ENCODE measurements at regions not wholly inside any gene's neighbourhood (a gene's known extent, or its start where the extent isn't known, plus 50 kb on each side); places are given as distances from the start of the nearest gene placed in this dataset.

DNA sequence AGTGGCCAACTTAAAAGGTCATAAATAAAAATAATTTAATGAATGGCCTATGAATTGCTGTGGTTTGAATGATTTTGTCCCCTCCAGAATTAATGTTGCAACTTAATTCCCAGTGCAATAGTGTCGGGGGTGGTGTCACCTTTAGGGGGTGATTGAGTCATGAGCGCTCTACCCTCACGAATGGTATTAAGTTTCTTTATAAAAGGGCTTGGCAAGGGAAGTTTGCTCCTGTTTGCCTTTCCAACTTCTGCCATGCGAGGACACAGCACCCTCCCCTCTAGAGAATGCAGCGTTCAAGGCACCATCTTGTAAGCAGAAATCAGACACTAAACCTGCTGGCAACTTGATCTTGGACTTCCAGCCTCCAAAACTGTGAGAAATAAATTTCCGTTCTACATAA is 253.3 kb downstream of the ATXN7L3B start:
- RAD21 ChIA-PET (ENCODE audit: unreplicated experiment) = no interaction called here
- WGBS (ENCODE audit: insufficient coverage, insufficient replicate concordance, low lambda C conversion rate, missing lambda C conversion rate) = 36% methylated on average over 6 of the region's 6 CpGs
- in situ Hi-C loops (cut with MboI) (no loop called here), intact Hi-C loops (cut with micrococcal nuclease; ENCODE audit: unreplicated experiment) (no loop called here)
- no peaks in the 10 kb centered on the region for H3K79me2 ChIP-seq (ENCODE audit: control insufficient read depth, insufficient read depth, low read length)
- no peak overlapping the region for H3K9ac ChIP-seq (ENCODE audit: control insufficient read depth, insufficient read depth, low read length)
- no peak overlapping the region for H3K4me2 ChIP-seq (ENCODE audit: control insufficient read depth, insufficient read depth)
- H3K4me3 ChIP-seq = no peak overlapping the region
- H4K20me1 ChIP-seq (ENCODE audit: control insufficient read depth, insufficient read depth) = no peaks in the 10 kb centered on the region
- no peaks in the 10 kb centered on the region for H3K36me3 ChIP-seq (ENCODE audit: control insufficient read depth in 2 of 2, insufficient read depth in 2 of 2, low read length in 1 of 2)
- ATAC-seq (no peak), FAIRE-seq (no peak), DNase-seq (ENCODE audit: low read depth, low spot score) (no peak)
- H3K9me3 ChIP-seq (replicated peaks; ENCODE audit: control insufficient read depth, insufficient read depth, low read length) = no peaks in the 10 kb centered on the region
- no peaks in the 10 kb centered on the region for H3K27me3 ChIP-seq (replicated peaks in 1 of 2; ENCODE audit: control insufficient read depth in 2 of 2, insufficient read depth in 2 of 2, low read length in 1 of 2)
- SMC1A ChIA-PET (ENCODE audit: uncharacterized antibody, unreplicated experiment) = no interaction called here
- CTCF ChIA-PET = no interaction called here
- POLR2A ChIA-PET = no interaction called here
- no peak overlapping the region for H2AFZ ChIP-seq (ENCODE audit: control insufficient read depth, low read depth, low read length)
- no peak for TF ChIP-seq EZH2 (IDR thresholded peaks at IDR 0.05; ENCODE audit: borderline replicate concordance, control insufficient read depth, low read depth, low read length)
- TF ChIP-seq NR2F1 (conservative IDR thresholded peaks at IDR 0.05) = no peak
- no peak for TF ChIP-seq NBN (IDR thresholded peaks at IDR 0.05)
- no peak for TF ChIP-seq SREBF2 (IDR thresholded peaks at IDR 0.05; ENCODE audit: low read length)
- TF ChIP-seq, protein P1, sequence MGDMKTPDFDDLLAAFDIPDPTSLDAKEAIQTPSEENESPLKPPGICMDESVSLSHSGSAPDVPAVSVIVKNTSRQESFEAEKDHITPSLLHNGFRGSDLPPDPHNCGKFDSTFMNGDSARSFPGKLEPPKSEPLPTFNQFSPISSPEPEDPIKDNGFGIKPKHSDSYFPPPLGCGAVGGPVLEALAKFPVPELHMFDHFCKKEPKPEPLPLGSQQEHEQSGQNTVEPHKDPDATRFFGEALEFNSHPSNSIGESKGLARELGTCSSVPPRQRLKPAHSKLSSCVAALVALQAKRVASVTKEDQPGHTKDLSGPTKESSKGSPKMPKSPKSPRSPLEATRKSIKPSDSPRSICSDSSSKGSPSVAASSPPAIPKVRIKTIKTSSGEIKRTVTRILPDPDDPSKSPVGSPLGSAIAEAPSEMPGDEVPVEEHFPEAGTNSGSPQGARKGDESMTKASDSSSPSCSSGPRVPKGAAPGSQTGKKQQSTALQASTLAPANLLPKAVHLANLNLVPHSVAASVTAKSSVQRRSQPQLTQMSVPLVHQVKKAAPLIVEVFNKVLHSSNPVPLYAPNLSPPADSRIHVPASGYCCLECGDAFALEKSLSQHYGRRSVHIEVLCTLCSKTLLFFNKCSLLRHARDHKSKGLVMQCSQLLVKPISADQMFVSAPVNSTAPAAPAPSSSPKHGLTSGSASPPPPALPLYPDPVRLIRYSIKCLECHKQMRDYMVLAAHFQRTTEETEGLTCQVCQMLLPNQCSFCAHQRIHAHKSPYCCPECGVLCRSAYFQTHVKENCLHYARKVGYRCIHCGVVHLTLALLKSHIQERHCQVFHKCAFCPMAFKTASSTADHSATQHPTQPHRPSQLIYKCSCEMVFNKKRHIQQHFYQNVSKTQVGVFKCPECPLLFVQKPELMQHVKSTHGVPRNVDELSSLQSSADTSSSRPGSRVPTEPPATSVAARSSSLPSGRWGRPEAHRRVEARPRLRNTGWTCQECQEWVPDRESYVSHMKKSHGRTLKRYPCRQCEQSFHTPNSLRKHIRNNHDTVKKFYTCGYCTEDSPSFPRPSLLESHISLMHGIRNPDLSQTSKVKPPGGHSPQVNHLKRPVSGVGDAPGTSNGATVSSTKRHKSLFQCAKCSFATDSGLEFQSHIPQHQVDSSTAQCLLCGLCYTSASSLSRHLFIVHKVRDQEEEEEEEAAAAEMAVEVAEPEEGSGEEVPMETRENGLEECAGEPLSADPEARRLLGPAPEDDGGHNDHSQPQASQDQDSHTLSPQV (IDR thresholded peaks at IDR 0.05) = no peak
- TF ChIP-seq, protein P2, sequence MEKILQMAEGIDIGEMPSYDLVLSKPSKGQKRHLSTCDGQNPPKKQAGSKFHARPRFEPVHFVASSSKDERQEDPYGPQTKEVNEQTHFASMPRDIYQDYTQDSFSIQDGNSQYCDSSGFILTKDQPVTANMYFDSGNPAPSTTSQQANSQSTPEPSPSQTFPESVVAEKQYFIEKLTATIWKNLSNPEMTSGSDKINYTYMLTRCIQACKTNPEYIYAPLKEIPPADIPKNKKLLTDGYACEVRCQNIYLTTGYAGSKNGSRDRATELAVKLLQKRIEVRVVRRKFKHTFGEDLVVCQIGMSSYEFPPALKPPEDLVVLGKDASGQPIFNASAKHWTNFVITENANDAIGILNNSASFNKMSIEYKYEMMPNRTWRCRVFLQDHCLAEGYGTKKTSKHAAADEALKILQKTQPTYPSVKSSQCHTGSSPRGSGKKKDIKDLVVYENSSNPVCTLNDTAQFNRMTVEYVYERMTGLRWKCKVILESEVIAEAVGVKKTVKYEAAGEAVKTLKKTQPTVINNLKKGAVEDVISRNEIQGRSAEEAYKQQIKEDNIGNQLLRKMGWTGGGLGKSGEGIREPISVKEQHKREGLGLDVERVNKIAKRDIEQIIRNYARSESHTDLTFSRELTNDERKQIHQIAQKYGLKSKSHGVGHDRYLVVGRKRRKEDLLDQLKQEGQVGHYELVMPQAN (conservative IDR thresholded peaks at IDR 0.05) = no peak
- TF ChIP-seq, protein P3, sequence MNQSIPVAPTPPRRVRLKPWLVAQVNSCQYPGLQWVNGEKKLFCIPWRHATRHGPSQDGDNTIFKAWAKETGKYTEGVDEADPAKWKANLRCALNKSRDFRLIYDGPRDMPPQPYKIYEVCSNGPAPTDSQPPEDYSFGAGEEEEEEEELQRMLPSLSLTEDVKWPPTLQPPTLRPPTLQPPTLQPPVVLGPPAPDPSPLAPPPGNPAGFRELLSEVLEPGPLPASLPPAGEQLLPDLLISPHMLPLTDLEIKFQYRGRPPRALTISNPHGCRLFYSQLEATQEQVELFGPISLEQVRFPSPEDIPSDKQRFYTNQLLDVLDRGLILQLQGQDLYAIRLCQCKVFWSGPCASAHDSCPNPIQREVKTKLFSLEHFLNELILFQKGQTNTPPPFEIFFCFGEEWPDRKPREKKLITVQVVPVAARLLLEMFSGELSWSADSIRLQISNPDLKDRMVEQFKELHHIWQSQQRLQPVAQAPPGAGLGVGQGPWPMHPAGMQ (IDR thresholded peaks at IDR 0.05; ENCODE audit: borderline replicate concordance) = no peak
- TF ChIP-seq, protein P4, sequence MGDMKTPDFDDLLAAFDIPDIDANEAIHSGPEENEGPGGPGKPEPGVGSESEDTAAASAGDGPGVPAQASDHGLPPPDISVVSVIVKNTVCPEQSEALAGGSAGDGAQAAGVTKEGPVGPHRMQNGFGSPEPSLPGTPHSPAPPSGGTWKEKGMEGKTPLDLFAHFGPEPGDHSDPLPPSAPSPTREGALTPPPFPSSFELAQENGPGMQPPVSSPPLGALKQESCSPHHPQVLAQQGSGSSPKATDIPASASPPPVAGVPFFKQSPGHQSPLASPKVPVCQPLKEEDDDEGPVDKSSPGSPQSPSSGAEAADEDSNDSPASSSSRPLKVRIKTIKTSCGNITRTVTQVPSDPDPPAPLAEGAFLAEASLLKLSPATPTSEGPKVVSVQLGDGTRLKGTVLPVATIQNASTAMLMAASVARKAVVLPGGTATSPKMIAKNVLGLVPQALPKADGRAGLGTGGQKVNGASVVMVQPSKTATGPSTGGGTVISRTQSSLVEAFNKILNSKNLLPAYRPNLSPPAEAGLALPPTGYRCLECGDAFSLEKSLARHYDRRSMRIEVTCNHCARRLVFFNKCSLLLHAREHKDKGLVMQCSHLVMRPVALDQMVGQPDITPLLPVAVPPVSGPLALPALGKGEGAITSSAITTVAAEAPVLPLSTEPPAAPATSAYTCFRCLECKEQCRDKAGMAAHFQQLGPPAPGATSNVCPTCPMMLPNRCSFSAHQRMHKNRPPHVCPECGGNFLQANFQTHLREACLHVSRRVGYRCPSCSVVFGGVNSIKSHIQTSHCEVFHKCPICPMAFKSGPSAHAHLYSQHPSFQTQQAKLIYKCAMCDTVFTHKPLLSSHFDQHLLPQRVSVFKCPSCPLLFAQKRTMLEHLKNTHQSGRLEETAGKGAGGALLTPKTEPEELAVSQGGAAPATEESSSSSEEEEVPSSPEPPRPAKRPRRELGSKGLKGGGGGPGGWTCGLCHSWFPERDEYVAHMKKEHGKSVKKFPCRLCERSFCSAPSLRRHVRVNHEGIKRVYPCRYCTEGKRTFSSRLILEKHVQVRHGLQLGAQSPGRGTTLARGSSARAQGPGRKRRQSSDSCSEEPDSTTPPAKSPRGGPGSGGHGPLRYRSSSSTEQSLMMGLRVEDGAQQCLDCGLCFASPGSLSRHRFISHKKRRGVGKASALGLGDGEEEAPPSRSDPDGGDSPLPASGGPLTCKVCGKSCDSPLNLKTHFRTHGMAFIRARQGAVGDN (IDR thresholded peaks at IDR 0.05) = no peak
- no peak for TF ChIP-seq EGR1 (IDR thresholded peaks at IDR 0.05; ENCODE audit: borderline replicate concordance in 1 of 2, low read depth in 2 of 2, low read length in 2 of 2)
- no peak for TF ChIP-seq HDAC2 (IDR thresholded peaks at IDR 0.05)
- no peak for TF ChIP-seq CHD4 (IDR thresholded peaks at IDR 0.05)
- no peak for TF ChIP-seq HCFC1 (IDR thresholded peaks at IDR 0.05; ENCODE audit: low read length)
- no peak for TF ChIP-seq ZNF384 (IDR thresholded peaks at IDR 0.05; ENCODE audit: borderline replicate concordance, low read depth, low read length)
- TF ChIP-seq PAX8 (IDR thresholded peaks at IDR 0.05) = no peak
- no peak for TF ChIP-seq ZZZ3 (IDR thresholded peaks at IDR 0.05; ENCODE audit: control insufficient read depth, insufficient read length, low read depth)
- no peak overlapping the region for H3K27ac ChIP-seq (ENCODE audit: control insufficient read depth, insufficient read depth)
- H3K4me1 ChIP-seq (ENCODE audit: control insufficient read depth, insufficient read depth, low read length) = no peaks in the 10 kb centered on the region
- BruUV-seq (replicated peaks) = no TSS peak
